H9 (cell line): ENCODE measurements at regions not wholly inside any gene's neighbourhood (a gene's known extent, or its start where the extent isn't known, plus 50 kb on each side); places are given as distances from the start of the nearest gene placed in this dataset.

Source experiments
- DNase-seq: peaks from one replicate; pipeline ENCODE4 v3.0.0-alpha.2; 2017
- H2AFZ ChIP-seq: one replicate; pipeline ENCODE4 v1.6.1; 2013; ENCODE audit warnings: mild to moderate bottlenecking, low read length, control low read depth, moderate library complexity
- H2AK5ac ChIP-seq: 2 replicates; pipeline ENCODE4 v1.6.1; 2013; ENCODE audit warnings: low read length, control low read depth, mixed read lengths; ENCODE audit not compliant: insufficient read length
- H2BK120ac ChIP-seq: one replicate; pipeline ENCODE4 v1.6.1; 2013; ENCODE audit warnings: low read depth, mild to moderate bottlenecking, low read length, control low read depth, inconsistent platforms; ENCODE audit not compliant: poor library complexity, severe bottlenecking
- H2BK12ac ChIP-seq: 2 replicates; pipeline ENCODE4 v1.6.1; 2013; ENCODE audit warnings: low read length, control low read depth, mixed read lengths, low read depth; ENCODE audit not compliant: insufficient read length
- H2BK15ac ChIP-seq: 2 replicates; pipeline ENCODE4 v1.6.1; 2013; ENCODE audit warnings: low read depth, low read length, control low read depth
- H2BK20ac ChIP-seq: one replicate; pipeline ENCODE4 v1.6.1; 2013; ENCODE audit warnings: low read depth, mild to moderate bottlenecking, low read length, control low read depth, inconsistent platforms; ENCODE audit not compliant: poor library complexity, severe bottlenecking
- H2BK5ac ChIP-seq: 2 replicates; pipeline ENCODE4 v1.6.1; 2013; ENCODE audit warnings: low read length, control low read depth, mixed read lengths; ENCODE audit not compliant: insufficient read length
- H3K14ac ChIP-seq: 2 replicates; pipeline ENCODE4 v1.6.1; 2013; ENCODE audit warnings: low read length, control low read depth; ENCODE audit not compliant: insufficient read depth
- H3K18ac ChIP-seq: 2 replicates; pipeline ENCODE4 v1.6.1; 2013; ENCODE audit warnings: low read depth, mild to moderate bottlenecking, mixed read lengths, low read length, control low read depth; ENCODE audit not compliant: insufficient read length
- H3K23ac ChIP-seq: 2 replicates; pipeline ENCODE4 v1.6.1; 2013; ENCODE audit warnings: low read length, control low read depth, mixed read lengths, low read depth; ENCODE audit not compliant: insufficient read length
- H3K23me2 ChIP-seq: 2 replicates; pipeline ENCODE4 v1.6.1; 2013; ENCODE audit warnings: low read depth, mild to moderate bottlenecking, mixed read lengths, low read length, control low read depth; ENCODE audit not compliant: insufficient read length, poor library complexity, severe bottlenecking
- H3K27ac ChIP-seq: 2 replicates; pipeline ENCODE4 v1.5.1; 2013; ENCODE audit warnings: low read length, control low read depth, mixed read lengths, low read depth; ENCODE audit not compliant: insufficient read length
- H3K27me3 ChIP-seq: 2 replicates; pipeline ENCODE4 v1.6.1; 2013; ENCODE audit warnings: low read length, control low read depth, inconsistent platforms; ENCODE audit not compliant: insufficient read depth
- H3K4ac ChIP-seq: 2 replicates; pipeline ENCODE4 v1.6.1; 2013; ENCODE audit warnings: low read depth, mild to moderate bottlenecking, control low read depth, inconsistent platforms, low read length, moderate library complexity
- H3K4me1 ChIP-seq: 2 replicates; pipeline ENCODE4 v1.6.1; 2013; ENCODE audit warnings: low read length, control low read depth, inconsistent platforms; ENCODE audit not compliant: insufficient read depth
- H3K4me2 ChIP-seq: 2 replicates; pipeline ENCODE4 v1.6.1; 2013; ENCODE audit warnings: low read length, control low read depth, mixed read lengths; ENCODE audit not compliant: insufficient read length, insufficient read depth
- H3K56ac ChIP-seq: 2 replicates; pipeline ENCODE4 v1.6.1; 2013; ENCODE audit warnings: low read depth, mild to moderate bottlenecking, mixed read lengths, low read length, control low read depth; ENCODE audit not compliant: insufficient read length
- H3K79me1 ChIP-seq: 2 replicates; pipeline ENCODE4 v1.6.1; 2013; ENCODE audit warnings: low read depth, mild to moderate bottlenecking, moderate library complexity, low read length, control low read depth, inconsistent platforms; ENCODE audit not compliant: insufficient read depth, poor library complexity, severe bottlenecking
- H3K79me2 ChIP-seq: 2 replicates; pipeline ENCODE4 v1.6.1; 2013; ENCODE audit warnings: low read length, control low read depth, inconsistent platforms; ENCODE audit not compliant: insufficient read depth
- H3K9ac ChIP-seq: 2 replicates; pipeline ENCODE4 v1.6.1; 2013; ENCODE audit warnings: low read length, control low read depth, mixed read lengths; ENCODE audit not compliant: insufficient read length; ENCODE audit errors: extremely low read depth
- H3K9me3 ChIP-seq: one replicate; pipeline ENCODE4 v1.6.1; 2013; ENCODE audit warnings: low read depth, low read length, inconsistent platforms; ENCODE audit not compliant: control insufficient read depth
- H3T11ph ChIP-seq: one replicate; pipeline ENCODE4 v1.6.1; 2013; ENCODE audit warnings: mild to moderate bottlenecking, low read length, control low read depth, inconsistent platforms
- H4K20me1 ChIP-seq: one replicate; pipeline ENCODE4 v1.6.1; 2013; ENCODE audit not compliant: control insufficient read depth, insufficient read length, insufficient read depth
- H4K5ac ChIP-seq: 2 replicates; pipeline ENCODE4 v1.6.1; 2013; ENCODE audit warnings: low read depth, mild to moderate bottlenecking, mixed read lengths, low read length, control low read depth; ENCODE audit not compliant: insufficient read length
- H4K8ac ChIP-seq: replicated peaks from 2 replicates; pipeline ENCODE4 v1.6.1; 2013; ENCODE audit warnings: low read length, control low read depth, mixed read lengths, low read depth; ENCODE audit not compliant: insufficient read length
- H4K91ac ChIP-seq: 2 replicates; pipeline ENCODE4 v1.6.1; 2013; ENCODE audit warnings: low read depth, mild to moderate bottlenecking, moderate library complexity, mixed read lengths, low read length, control low read depth; ENCODE audit not compliant: insufficient read length
- H3K27ac Mint-ChIP-seq, 3 experiments: 2 replicates in 2 of 3; 3 replicates in 1 of 3; pipeline ENCODE4 v1.8.0; 2020 to 2021; ENCODE audit warnings: mixed read lengths in 3 of 3, mild to moderate bottlenecking in 1 of 3, moderate library complexity in 1 of 3
- H3K27me3 Mint-ChIP-seq: 2 replicates; pipeline ENCODE4 v1.8.0; 2021; ENCODE audit warnings: low read depth, mild to moderate bottlenecking, moderate library complexity, mixed read lengths
- H3K36me3 Mint-ChIP-seq, 3 experiments: 2 replicates in 2 of 3; 3 replicates in 1 of 3; pipeline ENCODE4 v1.8.0; 2020 to 2021; ENCODE audit warnings: low read depth in 3 of 3, mixed read lengths in 3 of 3; ENCODE audit not compliant: insufficient read depth in 1 of 3
- H3K4me1 Mint-ChIP-seq, 2 experiments: 2 replicates each; pipeline ENCODE4 v1.8.0; 2020; ENCODE audit warnings: mixed read lengths in 2 of 2
- H3K4me3 Mint-ChIP-seq, 2 experiments: 2 replicates in 1 of 2; 3 replicates in 1 of 2; pipeline ENCODE4 v1.8.0; 2020 to 2021; ENCODE audit warnings: mild to moderate bottlenecking in 2 of 2, mixed read lengths in 2 of 2, moderate library complexity in 1 of 2
- H3K9me3 Mint-ChIP-seq, 2 experiments: 2 replicates in 1 of 2; 3 replicates in 1 of 2; pipeline ENCODE4 v1.8.0; 2020; ENCODE audit warnings: mild to moderate bottlenecking in 2 of 2, mixed read lengths in 2 of 2, moderate library complexity in 1 of 2
- WGBS: extraction: QIAGEN DNeasy Blood & Tissue Kit; methylation state at CpG from one replicate; pipeline ENCODE4 v1.1.7; 2013; ENCODE audit warnings: missing lambda C conversion rate, low lambda C conversion rate, mixed read lengths; ENCODE audit not compliant: insufficient read length; ENCODE audit errors: extremely low coverage; 5-methylcytosine and 5-hydroxymethylcytosine counted together
- TF ChIP-seq, protein P1 (sequence below): fragments of 200-600 bp; sonication (generic); conservative IDR thresholded peaks from 3 replicates; pipeline ENCODE4 v1.8.0; 2021; ENCODE audit warnings: antibody characterized with exemption, mild to moderate bottlenecking

DNA sequence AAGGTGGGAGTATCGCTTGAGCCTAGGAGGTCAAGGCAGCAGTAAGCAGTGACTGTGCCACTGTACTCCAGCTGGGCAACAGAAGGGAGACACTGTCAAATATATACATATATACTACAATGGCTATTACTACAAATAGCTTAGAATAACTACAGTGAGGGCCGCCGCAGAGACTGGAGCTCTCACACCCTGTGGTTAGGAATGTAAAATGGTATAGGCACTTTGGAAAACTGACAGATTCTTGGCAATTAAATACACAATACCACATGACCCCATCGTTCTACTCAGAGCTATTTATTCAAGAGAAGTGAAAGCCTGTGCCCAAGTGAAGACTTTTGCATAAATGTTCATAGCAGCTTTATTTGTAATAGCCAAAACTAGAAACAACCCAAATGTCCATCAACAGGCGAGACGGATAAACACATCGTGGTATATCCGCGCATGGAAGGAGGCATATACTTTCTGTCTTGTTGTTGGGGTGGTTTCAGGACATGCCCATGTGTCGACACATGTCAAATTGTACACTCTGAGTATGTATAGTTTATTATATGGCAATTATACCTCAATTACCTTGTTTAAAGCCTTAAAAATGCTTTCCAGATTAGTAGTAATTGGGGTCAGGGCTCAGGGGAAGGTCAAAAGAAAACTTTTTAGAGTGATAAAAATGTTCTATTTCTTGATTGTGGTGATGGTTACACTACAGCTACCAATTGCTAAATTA, 123.4 kb downstream of the RIPK4 start:
- WGBS = no CpG with 5 or more reads among the region's 10 CpGs
- H2AK5ac ChIP-seq = no peak overlapping the region

More for the DNA sequence above, 123.4 kb downstream of the RIPK4 start:
- Mint-ChIP-seq H3K4me1 (peaks cover 0 to 3% of the 10 kb centered on the region in 2 experiments; a peak in 2 of 4 replicates), H3K9me3 (peaks cover 0 to under 1% of the 10 kb centered on the region in 2 experiments; a peak in 2 of 5 replicates), H3K4me3 (no peak overlapping the region), H3K36me3 (no peaks in the 10 kb centered on the region), H3K27ac (no peak overlapping the region), H3K27me3 (peaks cover 1% of the 10 kb centered on the region; the same call in 1 of the 2 replicates)
- TF ChIP-seq, protein P1, sequence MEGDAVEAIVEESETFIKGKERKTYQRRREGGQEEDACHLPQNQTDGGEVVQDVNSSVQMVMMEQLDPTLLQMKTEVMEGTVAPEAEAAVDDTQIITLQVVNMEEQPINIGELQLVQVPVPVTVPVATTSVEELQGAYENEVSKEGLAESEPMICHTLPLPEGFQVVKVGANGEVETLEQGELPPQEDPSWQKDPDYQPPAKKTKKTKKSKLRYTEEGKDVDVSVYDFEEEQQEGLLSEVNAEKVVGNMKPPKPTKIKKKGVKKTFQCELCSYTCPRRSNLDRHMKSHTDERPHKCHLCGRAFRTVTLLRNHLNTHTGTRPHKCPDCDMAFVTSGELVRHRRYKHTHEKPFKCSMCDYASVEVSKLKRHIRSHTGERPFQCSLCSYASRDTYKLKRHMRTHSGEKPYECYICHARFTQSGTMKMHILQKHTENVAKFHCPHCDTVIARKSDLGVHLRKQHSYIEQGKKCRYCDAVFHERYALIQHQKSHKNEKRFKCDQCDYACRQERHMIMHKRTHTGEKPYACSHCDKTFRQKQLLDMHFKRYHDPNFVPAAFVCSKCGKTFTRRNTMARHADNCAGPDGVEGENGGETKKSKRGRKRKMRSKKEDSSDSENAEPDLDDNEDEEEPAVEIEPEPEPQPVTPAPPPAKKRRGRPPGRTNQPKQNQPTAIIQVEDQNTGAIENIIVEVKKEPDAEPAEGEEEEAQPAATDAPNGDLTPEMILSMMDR = no peak
- Histone ChIP-seq H2BK12ac (no peak overlapping the region), H3K4me1 (no peaks in the 10 kb centered on the region), H3K4me2 (no peak overlapping the region), H2AFZ (no peak overlapping the region), H4K20me1 (no peaks in the 10 kb centered on the region), H3T11ph (no peak overlapping the region), H2BK5ac (no peak overlapping the region), H3K9me3 (no peaks in the 10 kb centered on the region), H3K23me2 (no peaks in the 10 kb centered on the region), H2BK20ac (no peak overlapping the region), H4K8ac (no peak overlapping the region), H3K4ac (no peak overlapping the region), H3K27me3 (no peaks in the 10 kb centered on the region), H2BK15ac (no peak overlapping the region), H3K9ac (no peak overlapping the region), H4K5ac (no peak overlapping the region), H3K79me2 (no peaks in the 10 kb centered on the region), H3K18ac (no peak overlapping the region), H3K14ac (no peak overlapping the region), H2BK120ac (no peak overlapping the region), H3K23ac (no peak overlapping the region), H3K79me1 (no peaks in the 10 kb centered on the region), H3K27ac (no peak overlapping the region), H3K56ac (no peak overlapping the region), H4K91ac (no peak overlapping the region)
- no peak for DNase-seq
